OCI-LY3 (cell line): ENCODE measurements at regions not wholly inside any gene's neighbourhood (a gene's known extent, or its start where the extent isn't known, plus 50 kb on each side); places are given as distances from the start of the nearest gene placed in this dataset.

Experiments
- CTCF ChIP-seq: fragments of 200-600, 300-600 bp; sonication (generic); IDR thresholded peaks from 2 replicates; pipeline ENCODE4 v1.5.1; 2014; ENCODE audit warnings: antibody characterized with exemption, low read length, low read depth
- EZH2phosphoT487 ChIP-seq: fragments of 200-600 bp; shearing (Covaris generic); IDR thresholded peaks from 2 replicates; pipeline ENCODE4 v1.6.1; 2018; ENCODE audit warnings: antibody characterized with exemption, mixed run types, low read depth

GRCh38 chr18:60554967-60555366 lies 182.4 kb upstream of the MC4R start:
- TF ChIP-seq CTCF = no peak
- TF ChIP-seq EZH2phosphoT487 = no peak
